Tibial nerve (tissue), 4 donors: ENCODE measurements at regions not wholly inside any gene's neighbourhood (a gene's known extent, or its start where the extent isn't known, plus 50 kb on each side); places are given as distances from the start of the nearest gene placed in this dataset.

Experiments used
- DNase-seq, 2 donors: peaks; one replicate each; pipeline ENCODE4 v3.0.0-alpha.2; 2019; ENCODE audit warnings: low spot score in 2 of 2
- H3K27ac ChIP-seq, 4 donors: fragments of 200-600 bp; sonication (generic) in 3 of 4; one replicate each; pipeline ENCODE4 v1.5.1; 2017 to 2019; ENCODE audit warnings: mild to moderate bottlenecking in 1 of 4
- H3K27me3 ChIP-seq, 2 donors: fragments of 200-600 bp; sonication (generic) in 1 of 2; one replicate each; pipeline versions ENCODE4 v1.5.1 to v1.6.0; 2017 to 2019
- H3K36me3 ChIP-seq, 3 donors: fragments of 200-600 bp; sonication (generic); one replicate each; pipeline ENCODE4 v1.5.1; 2018 to 2019
- H3K4me1 ChIP-seq, 4 donors: fragments of 200-600 bp; sonication (generic) in 3 of 4; one replicate each; pipeline ENCODE4 v1.5.1; 2017 to 2019
- H3K4me3 ChIP-seq, 4 donors: fragments of 200-600 bp; sonication (generic) in 3 of 4; one replicate each; pipeline ENCODE4 v1.5.1; 2017 to 2019; ENCODE audit warnings: mild to moderate bottlenecking in 1 of 4, moderate library complexity in 1 of 4
- H3K9me3 ChIP-seq, 4 donors: fragments of 200-600 bp; sonication (generic) in 3 of 4; one replicate each; pipeline ENCODE4 v1.5.1; 2017 to 2019
- CTCF ChIP-seq, 5 experiments: fragments of 200-600 bp in 3 of 5; fragments of 450-650 bp in 2 of 5; sonication (generic) in 3 of 5; IDR thresholded peaks; one replicate each; pipeline ENCODE4 v1.5.1; 2016 to 2019; ENCODE audit warnings: antibody characterized with exemption in 5 of 5, mild to moderate bottlenecking in 3 of 5, moderate library complexity in 2 of 5
- EP300 ChIP-seq, 2 donors: sonication (generic); formaldehyde crosslinking; IDR thresholded peaks; one replicate each; pipeline ENCODE4 v1.6.1; 2017; ENCODE audit warnings: antibody characterized with exemption in 2 of 2, mild to moderate bottlenecking in 1 of 2
- POLR2A ChIP-seq, 2 donors: fragments of 450-650 bp; IDR thresholded peaks; one replicate each; pipeline ENCODE4 v1.6.1; 2017; ENCODE audit warnings: antibody characterized with exemption in 2 of 2, mild to moderate bottlenecking in 2 of 2, moderate library complexity in 2 of 2
- WGBS, 2 donors: methylation state at CpG; one replicate each; pipeline ENCODE4 v1.1.5; 2018; 5-methylcytosine and 5-hydroxymethylcytosine counted together

DNA sequence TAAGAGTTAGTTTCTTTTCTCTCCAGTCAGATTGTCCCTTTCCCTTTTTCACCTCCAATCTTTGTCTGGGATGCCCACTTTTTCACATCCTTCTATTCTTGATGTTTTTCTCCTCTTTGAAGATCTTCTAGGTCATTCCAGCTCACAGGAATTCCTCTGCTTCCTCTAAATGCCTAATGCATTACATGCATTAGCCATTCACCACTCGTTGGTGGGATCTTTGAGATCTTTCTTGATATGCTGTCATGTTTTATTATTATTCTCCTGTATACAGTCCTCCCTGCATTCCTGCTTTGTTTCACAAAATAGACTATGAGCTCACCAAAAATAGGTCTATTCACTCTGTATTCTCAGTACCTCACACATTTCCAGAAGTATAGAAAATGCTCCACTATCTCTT is 129.0 kb downstream of the LYPLAL1 start:
- no peaks in the 10 kb centered on the region for H3K4me1 ChIP-seq
- H3K4me3 ChIP-seq: no peak overlapping the region
- DNase-seq: no peak
- WGBS, 2 donors: 67 to 68% methylated on average over 1 of the region's 1 CpG
- peaks cover 0 to 2% (median 0%) of the 10 kb centered on the region in 4 donors for H3K9me3 ChIP-seq
- H3K27me3 ChIP-seq: no peaks in the 10 kb centered on the region
- no peaks in the 10 kb centered on the region for H3K36me3 ChIP-seq
- H3K27ac ChIP-seq: no peak overlapping the region
- TF ChIP-seq CTCF (IDR thresholded peaks at IDR 0.05): no peak
- TF ChIP-seq POLR2A (IDR thresholded peaks at IDR 0.05): no peak
- no peak for TF ChIP-seq EP300 (IDR thresholded peaks at IDR 0.05)

DNA sequence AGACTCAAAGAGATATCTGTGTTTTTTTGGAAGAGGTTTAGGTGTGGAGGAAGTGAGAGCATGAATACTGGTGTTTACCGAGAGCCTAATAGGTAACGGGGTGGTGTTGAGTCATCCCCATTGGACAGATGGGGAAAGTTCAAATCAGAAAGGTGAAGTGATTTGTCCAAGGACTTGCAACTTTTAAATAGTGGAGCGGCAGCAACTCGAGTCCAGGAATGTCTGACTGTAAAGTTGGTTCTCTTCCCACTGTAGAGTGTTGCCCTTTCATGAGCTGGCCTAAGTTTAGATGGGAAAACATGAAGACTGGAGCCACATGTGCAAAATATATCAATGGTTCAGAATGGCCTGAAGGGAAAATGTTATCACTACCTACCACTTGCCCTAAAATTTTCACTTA is 125.7 kb downstream of the LYPLAL1 start:
- no peaks in the 10 kb centered on the region for H3K36me3 ChIP-seq
- no peaks in the 10 kb centered on the region for H3K4me1 ChIP-seq
- no peak overlapping the region for H3K4me3 ChIP-seq
- TF ChIP-seq EP300 (IDR thresholded peaks at IDR 0.05): no peak
- TF ChIP-seq POLR2A (IDR thresholded peaks at IDR 0.05): no peak
- TF ChIP-seq CTCF (IDR thresholded peaks at IDR 0.05): no peak
- no peaks in the 10 kb centered on the region for H3K9me3 ChIP-seq
- H3K27me3 ChIP-seq: no peaks in the 10 kb centered on the region
- no peak for DNase-seq
- 87 to 89% methylated on average over 4 of the region's 4 CpGs for WGBS, 2 donors
- H3K27ac ChIP-seq: peak overlapping the region in 2 of 4 donors; percentile 2 to 18

- DNase-seq: no peak
- Histone ChIP-seq H3K36me3 (no peaks in the 10 kb centered on the region), H3K9me3 (no peaks in the 10 kb centered on the region), H3K4me1 (no peaks in the 10 kb centered on the region), H3K4me3 (no peak overlapping the region), H3K27me3 (no peaks in the 10 kb centered on the region), H3K27ac (peak overlapping the region in 2 of 4 donors; percentile 53 to 68)
- no peak for TF ChIP-seq CTCF (IDR thresholded peaks at IDR 0.05)
- TF ChIP-seq EP300 (IDR thresholded peaks at IDR 0.05): peak in 1 of 2 donors; percentile 37
- TF ChIP-seq POLR2A (IDR thresholded peaks at IDR 0.05): no peak
- 44 to 53% methylated on average over 4 of the region's 4 CpGs for WGBS, 2 donors
These were observed 125.0 kb downstream of the LYPLAL1 start for GRCh38 chr1:219298571-219299148.

- TF ChIP-seq CTCF (IDR thresholded peaks at IDR 0.05) (no peak), POLR2A (IDR thresholded peaks at IDR 0.05) (no peak), EP300 (IDR thresholded peaks at IDR 0.05) (no peak)
- H3K27ac ChIP-seq: peak overlapping the region in 2 of 4 donors; percentile 1 to 32
These were observed 123.0 kb downstream of the LYPLAL1 start for GRCh38 chr1:219296430-219297355.

DNA sequence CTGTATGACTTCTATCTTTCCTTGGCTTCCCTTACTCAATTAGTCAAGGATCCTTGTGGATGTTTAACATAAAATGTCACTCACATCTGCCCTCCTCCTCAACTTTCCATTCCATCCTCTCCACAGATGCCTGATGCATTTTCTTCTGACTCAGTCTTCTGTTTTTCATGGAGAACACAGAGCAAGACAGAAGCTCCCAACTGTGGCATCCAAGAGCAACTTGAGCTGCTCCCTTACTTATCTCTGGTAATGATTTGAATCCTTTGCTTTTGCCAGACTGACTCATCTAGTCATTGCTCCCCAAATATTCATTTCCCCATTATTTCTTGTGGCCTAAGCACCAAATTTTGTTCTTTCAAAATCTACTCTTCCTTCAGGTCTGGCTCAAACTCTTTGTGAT is 120.6 kb downstream of the LYPLAL1 start:
- TF ChIP-seq CTCF (IDR thresholded peaks at IDR 0.05) (no peak), EP300 (IDR thresholded peaks at IDR 0.05) (no peak), POLR2A (IDR thresholded peaks at IDR 0.05) (no peak)
- Histone ChIP-seq H3K27me3 (no peaks in the 10 kb centered on the region), H3K4me1 (no peaks in the 10 kb centered on the region), H3K36me3 (no peaks in the 10 kb centered on the region), H3K27ac (no peak overlapping the region), H3K9me3 (no peaks in the 10 kb centered on the region), H3K4me3 (no peak overlapping the region)
- no peak for DNase-seq

More at GRCh38 chr1:219296430-219297355, 123.0 kb downstream of the LYPLAL1 start:
- no peaks in the 10 kb centered on the region for H3K36me3 ChIP-seq
- whole genome bisulfite sequencing, 2 donors: 63 to 64% methylated on average over 6 of the region's 6 CpGs
- H3K27me3 ChIP-seq: no peaks in the 10 kb centered on the region
- no peak overlapping the region for H3K4me3 ChIP-seq
- no peaks in the 10 kb centered on the region for H3K4me1 ChIP-seq
- no peak for DNase-seq
- no peaks in the 10 kb centered on the region for H3K9me3 ChIP-seq
